Ascending aorta (tissue), 2 donors: ENCODE measurements at regions not wholly inside any gene's neighbourhood (a gene's known extent, or its start where the extent isn't known, plus 50 kb on each side); places are given as distances from the start of the nearest gene placed in this dataset.

Experiments used
- DNase-seq, 2 donors: peaks; one replicate each; pipeline ENCODE4 v3.0.0-alpha.2; 2019; ENCODE audit warnings: low spot score in 2 of 2
- H3K27ac ChIP-seq, 2 donors: fragments of 200-600 bp; sonication (generic); one replicate each; pipeline ENCODE4 v1.5.1; 2016 to 2017; ENCODE audit warnings: mild to moderate bottlenecking in 1 of 2
- H3K27me3 ChIP-seq: fragments of 200-600 bp; sonication (generic); one replicate; pipeline ENCODE4 v1.5.1; 2017
- H3K36me3 ChIP-seq, 2 donors: fragments of 200-600 bp; sonication (generic); one replicate each; pipeline ENCODE4 v1.5.1; 2016
- H3K4me1 ChIP-seq, 2 donors: fragments of 200-600 bp; sonication (generic); one replicate each; pipeline ENCODE4 v1.5.1; 2016 to 2017; ENCODE audit warnings: mild to moderate bottlenecking in 1 of 2
- H3K4me3 ChIP-seq, 2 donors: fragments of 200-600 bp; sonication (generic); one replicate each; pipeline ENCODE4 v1.5.1; 2016 to 2017; ENCODE audit warnings: mild to moderate bottlenecking in 1 of 2
- H3K9me3 ChIP-seq, 2 donors: fragments of 200-600 bp; sonication (generic); one replicate each; pipeline ENCODE4 v1.5.1; 2016
- CTCF ChIP-seq, 3 experiments: fragments of 200-600 bp in 2 of 3; fragments of 450-650 bp in 1 of 3; sonication (generic) in 2 of 3; IDR thresholded peaks; one replicate each; pipeline ENCODE4 v1.5.1; 2016 to 2019; ENCODE audit warnings: antibody characterized with exemption in 3 of 3, mild to moderate bottlenecking in 1 of 3, moderate library complexity in 1 of 3
- intact Hi-C: fragments of 100-400 bp; cut with DNase I; formaldehyde crosslinking; loops from one replicate; pipeline ENCODE4 v1.15.1; 2023

GRCh38 chr2:150639383-150639782 lies 151.9 kb upstream of the RND3 start:
- no peaks in the 10 kb centered on the region for H3K36me3 ChIP-seq
- DNase-seq = no peak
- TF ChIP-seq CTCF (IDR thresholded peaks at IDR 0.05) = no peak
- no peaks in the 10 kb centered on the region for H3K27me3 ChIP-seq
- no peak overlapping the region for H3K27ac ChIP-seq
- intact Hi-C loops = no loop called here
- H3K4me1 ChIP-seq = no peaks in the 10 kb centered on the region
- H3K9me3 ChIP-seq = no peaks in the 10 kb centered on the region
- H3K4me3 ChIP-seq = no peak overlapping the region

- DNase-seq = no peak
- Histone ChIP-seq H3K4me3 (no peak overlapping the region), H3K27me3 (no peaks in the 10 kb centered on the region), H3K27ac (no peak overlapping the region), H3K36me3 (no peaks in the 10 kb centered on the region), H3K9me3 (no peaks in the 10 kb centered on the region), H3K4me1 (peaks cover 0 to 7% of the 10 kb centered on the region in 2 donors)
- no peak for TF ChIP-seq CTCF (IDR thresholded peaks at IDR 0.05)
- intact Hi-C loops = no loop called here
These were observed 143.9 kb upstream of the RND3 start for GRCh38 chr2:150631236-150631821.

- peaks cover 0 to 7% of the 10 kb centered on the region in 2 donors for H3K4me1 ChIP-seq
- H3K9me3 ChIP-seq = no peaks in the 10 kb centered on the region
- intact Hi-C loops = no loop called here
- no peak overlapping the region for H3K4me3 ChIP-seq
- H3K27ac ChIP-seq = no peak overlapping the region
- no peaks in the 10 kb centered on the region for H3K27me3 ChIP-seq
- TF ChIP-seq CTCF (IDR thresholded peaks at IDR 0.05) = no peak
- no peak for DNase-seq
- H3K36me3 ChIP-seq = no peaks in the 10 kb centered on the region
These were observed 143.2 kb upstream of the RND3 start for GRCh38 chr2:150630587-150631235.

- Histone ChIP-seq H3K27me3 (no peaks in the 10 kb centered on the region), H3K9me3 (no peaks in the 10 kb centered on the region), H3K36me3 (no peaks in the 10 kb centered on the region), H3K4me3 (no peak overlapping the region), H3K27ac (no peak overlapping the region), H3K4me1 (peaks cover 0 to 7% of the 10 kb centered on the region in 2 donors)
- no peak for TF ChIP-seq CTCF (IDR thresholded peaks at IDR 0.05)
- no peak for DNase-seq
- intact Hi-C loops = no loop called here
These were observed 140.1 kb upstream of the RND3 start for GRCh38 chr2:150627526-150627925.

- no peak for DNase-seq
- Histone ChIP-seq H3K27ac (no peak overlapping the region), H3K4me1 (peaks cover 0 to 9% of the 10 kb centered on the region in 2 donors), H3K4me3 (no peak overlapping the region), H3K36me3 (no peaks in the 10 kb centered on the region), H3K27me3 (no peaks in the 10 kb centered on the region), H3K9me3 (no peaks in the 10 kb centered on the region)
- no peak for TF ChIP-seq CTCF (IDR thresholded peaks at IDR 0.05)
- intact Hi-C loops = no loop called here
These were observed 139.5 kb upstream of the RND3 start for GRCh38 chr2:150626934-150627411.
